WTC11 (cell line): ENCODE measurements at regions not wholly inside any gene's neighbourhood (a gene's known extent, or its start where the extent isn't known, plus 50 kb on each side); places are given as distances from the start of the nearest gene placed in this dataset.

Source experiments
- CREB1 ChIP-seq: sonication (generic); formaldehyde crosslinking; IDR thresholded peaks from 2 replicates; pipeline ENCODE4 v1.8.0; 2023; ENCODE audit warnings: mild to moderate bottlenecking, missing genetic modification reagents
- GABPB1 ChIP-seq: sonication (generic); formaldehyde crosslinking; IDR thresholded peaks from 2 replicates; pipeline ENCODE4 v1.8.1; 2023; ENCODE audit warnings: mild to moderate bottlenecking, missing genetic modification reagents
- JUN ChIP-seq: sonication (generic); formaldehyde crosslinking; IDR thresholded peaks from 2 replicates; pipeline ENCODE4 v1.8.0; 2023; ENCODE audit warnings: mild to moderate bottlenecking, missing genetic modification reagents
- NFYB ChIP-seq: sonication (generic); formaldehyde crosslinking; conservative IDR thresholded peaks from 2 replicates; pipeline ENCODE4 v1.8.0; 2022; ENCODE audit warnings: low read depth, missing genetic modification reagents
- PRRX2 ChIP-seq: fragments of 250-450 bp; sonication (Bioruptor Pico); IDR thresholded peaks from 2 replicates; pipeline ENCODE4 v1.8.0; 2021; ENCODE audit warnings: mild to moderate bottlenecking
- SMAD3 ChIP-seq: sonication (generic); formaldehyde crosslinking; IDR thresholded peaks from 2 replicates; pipeline ENCODE4 v1.8.0; 2022; ENCODE audit warnings: missing genetic modification reagents, mild to moderate bottlenecking, borderline replicate concordance
- ZNF263 ChIP-seq: sonication (generic); formaldehyde crosslinking; IDR thresholded peaks from 2 replicates; pipeline ENCODE4 v1.8.1; 2022; ENCODE audit warnings: low read depth, mild to moderate bottlenecking, moderate library complexity, missing genetic modification reagents
- ZNF396 ChIP-seq: fragments of 250-450 bp; sonication (Bioruptor Pico); IDR thresholded peaks from 2 replicates; pipeline ENCODE4 v1.8.0; 2021; ENCODE audit warnings: mild to moderate bottlenecking, moderate library complexity, borderline replicate concordance
- TF ChIP-seq, protein P1 (sequence below): fragments of 200-600 bp; IDR thresholded peaks from 2 replicates; pipeline ENCODE4 v1.8.0; 2022; ENCODE audit warnings: antibody characterized with exemption
- TF ChIP-seq, protein P2 (sequence below): sonication (generic); formaldehyde crosslinking; IDR thresholded peaks from 2 replicates; pipeline ENCODE4 v1.8.0; 2022; ENCODE audit warnings: mild to moderate bottlenecking, missing genetic modification reagents
- TF ChIP-seq, protein P3 (sequence below): sonication (generic); formaldehyde crosslinking; IDR thresholded peaks from 2 replicates; pipeline ENCODE4 v1.8.1; 2023; ENCODE audit warnings: mild to moderate bottlenecking, missing genetic modification reagents, moderate library complexity
- TF ChIP-seq, protein P4 (sequence below): sonication (generic); formaldehyde crosslinking; IDR thresholded peaks from 2 replicates; pipeline ENCODE4 v1.8.0; 2022; ENCODE audit warnings: mild to moderate bottlenecking, missing genetic modification reagents

DNA sequence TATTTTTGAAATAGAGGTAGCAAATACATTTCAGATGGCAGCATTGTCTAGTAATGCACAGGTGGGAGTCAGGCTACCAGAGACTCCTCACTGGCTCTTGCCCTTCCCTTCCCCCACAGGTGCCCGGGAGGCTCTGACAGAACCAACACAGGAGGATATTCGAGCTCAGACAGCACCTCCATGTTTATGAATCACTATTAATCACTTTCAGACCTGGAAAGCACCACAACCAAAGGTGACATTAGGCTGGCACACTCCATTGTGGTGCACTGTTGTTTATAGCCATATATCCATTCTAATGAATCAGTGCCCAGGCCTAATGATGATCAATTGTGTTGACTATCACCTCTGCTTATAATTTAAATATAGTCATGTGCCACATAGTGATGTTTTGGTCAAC lies 107.8 kb upstream of the NAMPT start:
- TF ChIP-seq GABPB1 (CRISPR knock-in tag) (no peak), NFYB (CRISPR knock-in tag) (no peak), ZNF396 (CRISPR knock-in tag) (no peak), CREB1 (CRISPR knock-in tag) (no peak), PRRX2 (CRISPR knock-in tag) (no peak), ZNF263 (no peak), SMAD3 (no peak), JUN (CRISPR knock-in tag) (no peak)
- TF ChIP-seq, protein P1, sequence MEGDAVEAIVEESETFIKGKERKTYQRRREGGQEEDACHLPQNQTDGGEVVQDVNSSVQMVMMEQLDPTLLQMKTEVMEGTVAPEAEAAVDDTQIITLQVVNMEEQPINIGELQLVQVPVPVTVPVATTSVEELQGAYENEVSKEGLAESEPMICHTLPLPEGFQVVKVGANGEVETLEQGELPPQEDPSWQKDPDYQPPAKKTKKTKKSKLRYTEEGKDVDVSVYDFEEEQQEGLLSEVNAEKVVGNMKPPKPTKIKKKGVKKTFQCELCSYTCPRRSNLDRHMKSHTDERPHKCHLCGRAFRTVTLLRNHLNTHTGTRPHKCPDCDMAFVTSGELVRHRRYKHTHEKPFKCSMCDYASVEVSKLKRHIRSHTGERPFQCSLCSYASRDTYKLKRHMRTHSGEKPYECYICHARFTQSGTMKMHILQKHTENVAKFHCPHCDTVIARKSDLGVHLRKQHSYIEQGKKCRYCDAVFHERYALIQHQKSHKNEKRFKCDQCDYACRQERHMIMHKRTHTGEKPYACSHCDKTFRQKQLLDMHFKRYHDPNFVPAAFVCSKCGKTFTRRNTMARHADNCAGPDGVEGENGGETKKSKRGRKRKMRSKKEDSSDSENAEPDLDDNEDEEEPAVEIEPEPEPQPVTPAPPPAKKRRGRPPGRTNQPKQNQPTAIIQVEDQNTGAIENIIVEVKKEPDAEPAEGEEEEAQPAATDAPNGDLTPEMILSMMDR = no peak
- TF ChIP-seq, protein P2, sequence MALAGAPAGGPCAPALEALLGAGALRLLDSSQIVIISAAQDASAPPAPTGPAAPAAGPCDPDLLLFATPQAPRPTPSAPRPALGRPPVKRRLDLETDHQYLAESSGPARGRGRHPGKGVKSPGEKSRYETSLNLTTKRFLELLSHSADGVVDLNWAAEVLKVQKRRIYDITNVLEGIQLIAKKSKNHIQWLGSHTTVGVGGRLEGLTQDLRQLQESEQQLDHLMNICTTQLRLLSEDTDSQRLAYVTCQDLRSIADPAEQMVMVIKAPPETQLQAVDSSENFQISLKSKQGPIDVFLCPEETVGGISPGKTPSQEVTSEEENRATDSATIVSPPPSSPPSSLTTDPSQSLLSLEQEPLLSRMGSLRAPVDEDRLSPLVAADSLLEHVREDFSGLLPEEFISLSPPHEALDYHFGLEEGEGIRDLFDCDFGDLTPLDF (CRISPR knock-in tag) = no peak
- TF ChIP-seq, protein P3, sequence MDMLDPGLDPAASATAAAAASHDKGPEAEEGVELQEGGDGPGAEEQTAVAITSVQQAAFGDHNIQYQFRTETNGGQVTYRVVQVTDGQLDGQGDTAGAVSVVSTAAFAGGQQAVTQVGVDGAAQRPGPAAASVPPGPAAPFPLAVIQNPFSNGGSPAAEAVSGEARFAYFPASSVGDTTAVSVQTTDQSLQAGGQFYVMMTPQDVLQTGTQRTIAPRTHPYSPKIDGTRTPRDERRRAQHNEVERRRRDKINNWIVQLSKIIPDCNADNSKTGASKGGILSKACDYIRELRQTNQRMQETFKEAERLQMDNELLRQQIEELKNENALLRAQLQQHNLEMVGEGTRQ (CRISPR knock-in tag) = no peak
- TF ChIP-seq, protein P4, sequence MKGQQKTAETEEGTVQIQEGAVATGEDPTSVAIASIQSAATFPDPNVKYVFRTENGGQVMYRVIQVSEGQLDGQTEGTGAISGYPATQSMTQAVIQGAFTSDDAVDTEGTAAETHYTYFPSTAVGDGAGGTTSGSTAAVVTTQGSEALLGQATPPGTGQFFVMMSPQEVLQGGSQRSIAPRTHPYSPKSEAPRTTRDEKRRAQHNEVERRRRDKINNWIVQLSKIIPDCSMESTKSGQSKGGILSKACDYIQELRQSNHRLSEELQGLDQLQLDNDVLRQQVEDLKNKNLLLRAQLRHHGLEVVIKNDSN = no peak
